Naive B cell (primary cell): ENCODE measurements at regions not wholly inside any gene's neighbourhood (a gene's known extent, or its start where the extent isn't known, plus 50 kb on each side); places are given as distances from the start of the nearest gene placed in this dataset.

Experiments used
- ATAC-seq, 2 donors: fragments of 150-1000 bp; cut with Tn5 transposase; 2 replicates each; pipeline ENCODE4 v1.10.0; 2021; ENCODE audit warnings: low read depth in 2 of 2, mild to moderate bottlenecking in 2 of 2, moderate library complexity in 2 of 2
- DNase-seq: peaks from one replicate; pipeline ENCODE4 v3.0.0; 2022
- H3K27ac Mint-ChIP-seq, 6 donors: one replicate each; pipeline ENCODE4 v1.8.0; 2020 to 2022; ENCODE audit warnings: mild to moderate bottlenecking in 6 of 6, mixed read lengths in 6 of 6, moderate library complexity in 5 of 6, inconsistent platforms in 2 of 6
- H3K27me3 Mint-ChIP-seq, 3 donors: one replicate each; pipeline ENCODE4 v1.8.0; 2021 to 2022; ENCODE audit warnings: mixed read lengths in 3 of 3, mild to moderate bottlenecking in 1 of 3
- H3K36me3 Mint-ChIP-seq, 2 donors: one replicate each; pipeline ENCODE4 v1.8.0; 2020 to 2022; ENCODE audit warnings: mixed read lengths in 2 of 2, inconsistent platforms in 1 of 2, mild to moderate bottlenecking in 1 of 2
- H3K4me1 Mint-ChIP-seq, 3 donors: one replicate each; pipeline ENCODE4 v1.8.0; 2020 to 2022; ENCODE audit warnings: mixed read lengths in 3 of 3, inconsistent platforms in 1 of 3, mild to moderate bottlenecking in 1 of 3, moderate library complexity in 1 of 3
- H3K4me3 Mint-ChIP-seq, 8 donors: one replicate each; pipeline ENCODE4 v1.8.0; 2020 to 2022; ENCODE audit warnings: mild to moderate bottlenecking in 8 of 8, mixed read lengths in 8 of 8, moderate library complexity in 8 of 8, inconsistent platforms in 2 of 8
- H3K9me3 Mint-ChIP-seq, 7 donors: one replicate each; pipeline ENCODE4 v1.8.0; 2020 to 2022; ENCODE audit warnings: mixed read lengths in 7 of 7, mild to moderate bottlenecking in 5 of 7, inconsistent platforms in 2 of 7, moderate library complexity in 1 of 7

- Mint-ChIP-seq H3K27me3 (peaks cover 0 to 8% (median 6%) of the 10 kb centered on the region in 3 donors), H3K9me3 (peaks cover 0 to 4% (median 0%) of the 10 kb centered on the region in 7 donors), H3K36me3 (no peaks in the 10 kb centered on the region), H3K4me3 (no peak overlapping the region), H3K27ac (no peak overlapping the region), H3K4me1 (no peaks in the 10 kb centered on the region)
- DNase-seq (no peak), ATAC-seq (no peak)
These were observed 91.7 kb upstream of the CLMP start for GRCh38 chr11:123286761-123287160.

DNA sequence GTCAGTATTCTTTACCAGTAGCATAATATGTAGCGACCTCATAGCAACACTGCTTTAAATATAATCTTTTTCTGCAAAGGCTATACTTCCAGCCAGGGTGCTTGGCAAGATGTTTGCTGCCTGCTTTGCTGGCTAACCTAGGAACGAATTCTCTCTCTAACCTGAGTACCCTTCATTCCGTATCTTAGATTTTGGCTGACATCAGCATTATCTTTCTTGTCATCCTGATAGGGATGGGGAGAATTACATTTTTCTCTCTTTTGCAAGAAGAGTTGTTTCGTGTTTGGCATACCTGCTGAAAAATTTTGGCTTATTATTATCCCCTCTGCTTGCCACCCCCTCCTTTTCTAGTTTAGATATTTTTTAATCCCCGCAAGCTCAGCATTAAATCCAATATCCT lies 91.2 kb upstream of the CLMP start:
- Mint-ChIP-seq H3K9me3 (peaks cover 0 to 4% (median 0%) of the 10 kb centered on the region in 7 donors), H3K27ac (no peak overlapping the region), H3K4me3 (no peak overlapping the region), H3K4me1 (no peaks in the 10 kb centered on the region), H3K27me3 (peaks cover 0 to 8% (median 6%) of the 10 kb centered on the region in 3 donors), H3K36me3 (no peaks in the 10 kb centered on the region)
- DNase-seq: no peak
- no peak for ATAC-seq

- no peak for DNase-seq
- Mint-ChIP-seq H3K4me3 (no peak overlapping the region), H3K27ac (no peak overlapping the region), H3K9me3 (peaks cover 0 to 6% (median 4%) of the 10 kb centered on the region in 7 donors), H3K36me3 (no peaks in the 10 kb centered on the region), H3K27me3 (peaks cover 0 to 8% (median 6%) of the 10 kb centered on the region in 3 donors), H3K4me1 (no peaks in the 10 kb centered on the region)
- no peak for ATAC-seq
These were observed 89.4 kb upstream of the CLMP start for GRCh38 chr11:123284454-123284853.

- Mint-ChIP-seq H3K27ac (no peak overlapping the region), H3K36me3 (no peaks in the 10 kb centered on the region), H3K4me1 (no peaks in the 10 kb centered on the region), H3K4me3 (no peak overlapping the region), H3K27me3 (peaks cover 0 to 8% (median 6%) of the 10 kb centered on the region in 3 donors), H3K9me3 (peaks cover 0 to 6% (median 3%) of the 10 kb centered on the region in 7 donors)
- DNase-seq: no peak
- ATAC-seq: no peak
These were observed 87.5 kb upstream of the CLMP start for GRCh38 chr11:123282597-123282996.

- peaks cover 0 to 2% (median 0%) of the 10 kb centered on the region in 3 donors for H3K4me1 Mint-ChIP-seq
- H3K4me3 Mint-ChIP-seq: no peak overlapping the region
- H3K27me3 Mint-ChIP-seq: peaks cover 0 to 4% (median 0%) of the 10 kb centered on the region in 3 donors
- DNase-seq: no peak
- H3K36me3 Mint-ChIP-seq: no peaks in the 10 kb centered on the region
- H3K27ac Mint-ChIP-seq: no peak overlapping the region
- no peaks in the 10 kb centered on the region for H3K9me3 Mint-ChIP-seq
- ATAC-seq: no peak
These were observed 78.6 kb upstream of the CLMP start for GRCh38 chr11:123273616-123274015.

DNA sequence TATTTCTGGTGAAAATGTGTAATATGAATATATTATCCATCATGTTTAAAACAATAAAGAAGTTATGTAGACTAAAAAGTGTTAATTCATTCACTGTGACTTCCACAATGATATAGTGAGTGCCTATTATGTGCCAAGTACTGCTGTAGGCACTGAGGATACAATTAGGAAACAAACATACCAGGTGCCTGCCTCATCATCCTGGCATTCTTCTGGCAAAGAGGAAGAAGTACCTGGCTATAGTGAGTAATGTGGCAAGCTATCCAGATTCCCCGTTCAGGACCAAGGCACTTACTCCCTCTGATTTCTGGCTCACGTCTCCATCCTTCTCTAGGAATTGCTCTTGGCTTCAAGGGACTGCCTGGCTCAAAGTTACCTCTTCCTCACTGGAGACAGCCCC lies 77.5 kb upstream of the CLMP start:
- Mint-ChIP-seq H3K9me3 (no peaks in the 10 kb centered on the region), H3K27ac (peak overlapping the region in 1 of 6 donors; percentile 12), H3K4me3 (no peak overlapping the region), H3K27me3 (peaks cover 0 to 4% (median 0%) of the 10 kb centered on the region in 3 donors), H3K4me1 (peaks cover 0 to 2% (median 0%) of the 10 kb centered on the region in 3 donors), H3K36me3 (no peaks in the 10 kb centered on the region)
- no peak for ATAC-seq
- DNase-seq: no peak

GRCh38 chr11:123268156-123268555 lies 73.1 kb upstream of the CLMP start:
- Mint-ChIP-seq H3K27me3 (peaks cover 4 to 9% (median 6%) of the 10 kb centered on the region in 3 donors), H3K27ac (no peak overlapping the region), H3K4me3 (no peak overlapping the region), H3K9me3 (no peaks in the 10 kb centered on the region), H3K36me3 (no peaks in the 10 kb centered on the region), H3K4me1 (peaks cover 6 to 16% (median 13%) of the 10 kb centered on the region in 3 donors)
- DNase-seq (no peak), ATAC-seq (no peak)

DNA sequence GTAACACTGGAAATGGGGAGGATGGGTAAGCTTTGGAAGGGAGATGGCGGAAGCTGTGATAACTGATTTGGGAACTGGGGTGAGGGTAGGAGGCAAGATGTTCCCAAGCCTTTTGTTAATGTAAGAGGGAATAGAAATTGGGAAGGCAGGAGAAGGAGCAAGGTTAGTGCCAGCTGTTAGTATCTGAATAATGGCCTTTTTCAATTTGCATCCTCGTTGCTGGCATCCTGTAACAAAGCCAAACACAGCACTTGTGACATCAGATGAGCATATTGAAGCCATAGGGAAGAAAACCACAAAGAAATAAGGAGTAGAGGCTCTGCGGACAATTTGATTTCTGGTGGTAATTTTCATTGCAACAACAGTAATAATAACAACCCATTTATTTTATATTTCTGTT lies 70.9 kb upstream of the CLMP start:
- peaks cover 0 to 7% of the 10 kb centered on the region in 2 donors for H3K36me3 Mint-ChIP-seq
- H3K4me3 Mint-ChIP-seq: no peak overlapping the region

GRCh38 chr11:123264431-123264780 lies 69.4 kb upstream of the CLMP start:
- peaks cover 0 to 11% (median 3%) of the 10 kb centered on the region in 7 donors for H3K9me3 Mint-ChIP-seq
- ATAC-seq: no peak
- H3K36me3 Mint-ChIP-seq: peaks cover 0 to 7% of the 10 kb centered on the region in 2 donors
- H3K27me3 Mint-ChIP-seq: peaks cover 0 to 13% (median 9%) of the 10 kb centered on the region in 3 donors
- H3K27ac Mint-ChIP-seq: peak overlapping the region in 2 of 6 donors; percentile 32 to 74
- H3K4me1 Mint-ChIP-seq: peaks cover 9 to 23% (median 13%) of the 10 kb centered on the region in 3 donors
- DNase-seq: no peak
- peak overlapping the region in 4 of 8 donors; percentile 22 to 69 (median 36) for H3K4me3 Mint-ChIP-seq

More for the DNA sequence above, 70.9 kb upstream of the CLMP start:
- Mint-ChIP-seq H3K9me3 (peaks cover 0 to 7% (median 1%) of the 10 kb centered on the region in 7 donors), H3K27me3 (peaks cover 0 to 13% (median 9%) of the 10 kb centered on the region in 3 donors), H3K4me1 (peaks cover 9 to 23% (median 13%) of the 10 kb centered on the region in 3 donors), H3K27ac (no peak overlapping the region)
- no peak for DNase-seq
- no peak for ATAC-seq

- Mint-ChIP-seq H3K36me3 (peaks cover 0 to 16% of the 10 kb centered on the region in 2 donors), H3K9me3 (peaks cover 0 to 32% (median 19%) of the 10 kb centered on the region in 7 donors), H3K4me1 (peaks cover 9 to 21% (median 13%) of the 10 kb centered on the region in 3 donors), H3K27ac (peak overlapping the region in 1 of 6 donors; percentile 7), H3K4me3 (peak overlapping the region in 2 of 8 donors; percentile 16 to 20), H3K27me3 (peaks cover 0 to 13% (median 9%) of the 10 kb centered on the region in 3 donors)
- DNase-seq: peak; percentile 8
- ATAC-seq: peak in 1 of 2 donors; percentile 49
These were observed 66.5 kb upstream of the CLMP start for GRCh38 chr11:123261345-123262106.

DNA sequence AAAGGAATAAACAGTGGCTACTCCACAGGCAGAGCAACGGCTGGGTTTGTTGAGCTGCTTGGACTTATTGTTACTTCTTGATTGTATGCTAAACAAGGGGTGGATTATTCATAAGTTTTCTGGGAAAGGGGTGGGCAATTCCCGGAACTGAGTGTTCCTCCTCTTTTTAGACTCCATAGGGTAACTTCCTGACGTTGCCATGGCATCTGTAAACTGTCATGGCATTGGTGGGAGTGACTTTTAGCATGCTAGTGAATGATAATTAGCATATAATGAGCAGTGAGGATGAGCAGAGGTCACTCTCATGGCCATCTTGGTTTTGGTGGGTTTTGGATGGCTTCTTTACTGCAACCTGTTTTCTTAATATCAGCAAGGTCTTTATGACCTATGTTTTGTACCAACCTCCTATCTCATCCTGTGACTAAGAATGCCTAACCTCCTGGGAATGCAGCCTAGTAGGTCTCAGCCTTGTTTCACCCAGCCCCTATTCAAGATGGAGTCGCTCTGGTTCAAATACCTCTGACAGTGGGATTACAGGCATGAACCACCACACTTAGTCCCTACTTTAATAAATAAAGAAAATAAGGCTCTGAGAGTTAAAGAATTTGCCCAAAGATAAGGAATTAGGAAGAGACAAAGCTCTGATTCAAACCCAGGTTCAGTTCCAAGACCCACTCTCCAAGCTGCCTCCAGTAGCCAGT lies 65.6 kb upstream of the CLMP start:
- Mint-ChIP-seq H3K27ac (peak overlapping the region in 1 of 6 donors; percentile 10), H3K9me3 (peaks cover 0 to 32% (median 19%) of the 10 kb centered on the region in 7 donors), H3K36me3 (peaks cover 0 to 16% of the 10 kb centered on the region in 2 donors), H3K4me3 (no peak overlapping the region), H3K27me3 (peaks cover 0 to 13% (median 5%) of the 10 kb centered on the region in 3 donors), H3K4me1 (peaks cover 9 to 21% (median 13%) of the 10 kb centered on the region in 3 donors)
- DNase-seq (no peak), ATAC-seq (no peak)

DNA sequence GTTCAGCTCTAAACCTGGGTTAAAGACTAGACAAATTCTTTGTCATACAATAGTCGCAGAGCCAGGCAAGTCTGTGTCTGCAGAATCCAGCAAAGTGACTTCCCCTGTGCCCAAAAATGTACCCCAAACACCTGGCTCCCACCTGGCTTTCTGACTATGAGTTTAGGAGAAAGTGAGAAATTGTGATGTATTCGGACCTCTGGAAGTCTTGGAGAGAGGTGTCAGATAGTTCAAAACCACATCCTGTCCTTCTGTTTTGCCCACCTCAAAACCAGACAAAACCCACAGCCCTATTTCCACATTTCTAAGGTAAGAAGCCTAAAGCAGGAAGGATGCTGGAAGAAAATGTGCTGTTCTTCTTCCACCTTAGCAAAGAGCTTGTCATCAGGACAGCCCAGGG lies 63.8 kb upstream of the CLMP start:
- Mint-ChIP-seq H3K9me3 (peaks cover 0 to 32% (median 19%) of the 10 kb centered on the region in 7 donors), H3K4me3 (no peak overlapping the region), H3K27me3 (peaks cover 0 to 7% (median 0%) of the 10 kb centered on the region in 3 donors), H3K4me1 (peaks cover 3 to 14% (median 6%) of the 10 kb centered on the region in 3 donors), H3K27ac (no peak overlapping the region), H3K36me3 (peaks cover 0 to 16% of the 10 kb centered on the region in 2 donors)
- ATAC-seq: no peak
- no peak for DNase-seq

GRCh38 chr11:123257370-123257769 lies 62.3 kb upstream of the CLMP start:
- H3K4me3 Mint-ChIP-seq: no peak overlapping the region
- ATAC-seq (no peak), DNase-seq (no peak)
- H3K27me3 Mint-ChIP-seq: peaks cover 0 to 2% (median under 1%) of the 10 kb centered on the region in 3 donors
- peaks cover 0 to 3% (median 0%) of the 10 kb centered on the region in 3 donors for H3K4me1 Mint-ChIP-seq
- peaks cover 0 to 9% of the 10 kb centered on the region in 2 donors for H3K36me3 Mint-ChIP-seq
- peak overlapping the region in 1 of 6 donors; percentile 68 for H3K27ac Mint-ChIP-seq
- peaks cover 0 to 32% (median 17%) of the 10 kb centered on the region in 7 donors for H3K9me3 Mint-ChIP-seq
